Mucosa of descending colon (tissue), 3 donors: ENCODE measurements at regions not wholly inside any gene's neighbourhood (a gene's known extent, or its start where the extent isn't known, plus 50 kb on each side); places are given as distances from the start of the nearest gene placed in this dataset.

Experiments used
- ATAC-seq: fragments of 200-7000 bp; cut with Tn5 transposase; one replicate; pipeline ENCODE4 v1.9.1; 2020; ENCODE audit warnings: mild to moderate bottlenecking, moderate library complexity
- DNase-seq, 3 donors: peaks; one replicate each; pipeline ENCODE4 v3.0.0-alpha.2; 2020
- H3K36me3 ChIP-seq: fragments of 200-600 bp; one replicate; pipeline ENCODE4 v1.8.0; 2021; ENCODE audit warnings: low read depth, mild to moderate bottlenecking
- H3K4me1 ChIP-seq: fragments of 200-600 bp; one replicate; pipeline ENCODE4 v1.8.0; 2021; ENCODE audit warnings: low read depth, mild to moderate bottlenecking
- H3K4me3 ChIP-seq: fragments of 200-600 bp; one replicate; pipeline ENCODE4 v1.8.0; 2021; ENCODE audit warnings: mild to moderate bottlenecking
- H3K9me3 ChIP-seq: fragments of 200-600 bp; one replicate; pipeline ENCODE4 v1.8.0; 2021; ENCODE audit warnings: mild to moderate bottlenecking
- CTCF ChIP-seq: fragments of 200-600 bp; IDR thresholded peaks from one replicate; pipeline ENCODE4 v1.8.0; 2022; ENCODE audit warnings: antibody characterized with exemption, mild to moderate bottlenecking
- intact Hi-C, 2 donors: fragments of 100-400 bp; cut with DNase I in 1 of 2; cut with micrococcal nuclease in 1 of 2; formaldehyde crosslinking; loops; one replicate each; pipeline versions ENCODE4 v1.11.0 to v1.11.1; 2022; cut with DNase I, micrococcal nuclease
- donor health status: DM: no; HTN: no; CAD: no; lungs with moderate emphysema.
- donor health status: DM: no; HTN: no; CAD: no.
- donor health status: DM: no; HTN: yes; CAD: no.

GRCh38 chr18:57901825-57902589 lies 98.9 kb upstream of the ATP8B1 start:
- Histone ChIP-seq H3K9me3 (no peaks in the 10 kb centered on the region), H3K4me3 (no peak overlapping the region), H3K4me1 (peaks cover 8% of the 10 kb centered on the region), H3K36me3 (no peaks in the 10 kb centered on the region)
- ATAC-seq (peak; percentile 91), DNase-seq (peak; percentile 58 to 62 (median 59))
- TF ChIP-seq CTCF, result no peak
- intact Hi-C loops, result no loop called here

- DNase-seq (no peak), ATAC-seq (peak; percentile 23)
- Histone ChIP-seq H3K36me3 (no peaks in the 10 kb centered on the region), H3K9me3 (no peaks in the 10 kb centered on the region), H3K4me1 (peaks cover 8% of the 10 kb centered on the region), H3K4me3 (no peak overlapping the region)
- TF ChIP-seq CTCF, result no peak
- intact Hi-C loops, result no loop called here
These were observed 97.9 kb upstream of the ATP8B1 start for GRCh38 chr18:57900906-57901435.

GRCh38 chr18:57898506-57899124 lies 95.5 kb upstream of the ATP8B1 start:
- H3K9me3 ChIP-seq, result no peaks in the 10 kb centered on the region
- no peak for TF ChIP-seq CTCF
- DNase-seq (no peak), ATAC-seq (no peak)
- no peaks in the 10 kb centered on the region for H3K36me3 ChIP-seq
- intact Hi-C loops, result no loop called here
- peaks cover 8% of the 10 kb centered on the region for H3K4me1 ChIP-seq
- no peak overlapping the region for H3K4me3 ChIP-seq

- TF ChIP-seq CTCF, result no peak
- intact Hi-C loops, result no loop called here
These were observed 92.1 kb upstream of the ATP8B1 start for GRCh38 chr18:57895182-57895581.

GRCh38 chr18:57891707-57892391 lies 88.7 kb upstream of the ATP8B1 start:
- Histone ChIP-seq H3K4me3 (no peak overlapping the region), H3K36me3 (no peaks in the 10 kb centered on the region), H3K4me1 (no peaks in the 10 kb centered on the region), H3K9me3 (peaks cover 7% of the 10 kb centered on the region)
- ATAC-seq, result no peak
- TF ChIP-seq CTCF, result no peak
- intact Hi-C loops, result no loop called here
- no peak for DNase-seq

More at GRCh38 chr18:57895182-57895581, 92.1 kb upstream of the ATP8B1 start:
- Histone ChIP-seq H3K36me3 (no peaks in the 10 kb centered on the region), H3K4me3 (no peak overlapping the region), H3K9me3 (no peaks in the 10 kb centered on the region), H3K4me1 (no peaks in the 10 kb centered on the region)
- no peak for ATAC-seq
- no peak for DNase-seq
